H1 (cell line): ENCODE measurements at regions not wholly inside any gene's neighbourhood (a gene's known extent, or its start where the extent isn't known, plus 50 kb on each side); places are given as distances from the start of the nearest gene placed in this dataset.

ENCODE experiments used
- CBX8 ChIP-seq: fragments of 300-800, 300-1000 bp; sonication (generic); IDR thresholded peaks from 2 replicates; pipeline ENCODE4 v1.7.1; 2016; ENCODE audit warnings: low read depth, low read length, borderline replicate concordance
- POLR2A ChIP-seq, 2 experiments: IDR thresholded peaks; 1 replicate in 1 of 2; 2 replicates in 1 of 2; pipeline ENCODE4 v1.6.1; 2011; ENCODE audit warnings: low read depth in 2 of 2, low read length in 2 of 2, mild to moderate bottlenecking in 2 of 2; ENCODE audit errors: control extremely low read depth in 1 of 2
- RFX5 ChIP-seq: IDR thresholded peaks from 2 replicates; pipeline ENCODE4 v1.6.1; 2011; ENCODE audit warnings: low read depth, low read length, improper control_type of control experiment, borderline replicate concordance
- TF ChIP-seq, protein P1 (sequence below), 3 experiments: IDR thresholded peaks; 1 replicate in 2 of 3; 2 replicates in 1 of 3; pipeline versions ENCODE4 v1.5.1 to v1.6.1; 2011; ENCODE audit warnings: low read length in 3 of 3, mild to moderate bottlenecking in 3 of 3, inconsistent platforms in 2 of 3, low read depth in 1 of 3, moderate library complexity in 1 of 3; ENCODE audit not compliant: insufficient read depth in 1 of 3; ENCODE audit errors: control extremely low read depth in 1 of 3

DNA sequence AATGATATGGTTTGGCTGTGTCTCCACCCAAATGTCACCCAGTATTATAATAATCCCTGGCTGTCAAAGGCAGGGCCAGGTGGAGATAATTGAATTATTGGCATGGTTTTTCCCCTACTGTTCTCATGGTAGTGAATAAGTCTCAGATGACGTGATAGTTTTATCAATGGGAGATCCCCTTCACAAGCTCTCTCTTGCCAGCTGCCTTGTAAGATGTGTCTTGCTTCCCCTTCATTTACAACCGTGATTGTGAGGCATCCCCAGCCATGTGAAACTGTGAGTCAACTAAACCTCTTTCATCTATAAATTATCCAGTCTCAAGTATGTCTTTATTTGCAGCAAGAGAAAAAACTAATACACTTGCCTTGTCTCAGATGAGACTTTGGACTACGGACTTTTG lies 907.3 kb upstream of the MANEA start:
- TF ChIP-seq RFX5 (no peak), CBX8 (no peak), POLR2A (IDR thresholded peaks at IDR 0.05; ENCODE audit: control extremely low read depth in 1 of 2, low read depth in 2 of 2, low read length in 2 of 2) (no peak)
- TF ChIP-seq, protein P1, sequence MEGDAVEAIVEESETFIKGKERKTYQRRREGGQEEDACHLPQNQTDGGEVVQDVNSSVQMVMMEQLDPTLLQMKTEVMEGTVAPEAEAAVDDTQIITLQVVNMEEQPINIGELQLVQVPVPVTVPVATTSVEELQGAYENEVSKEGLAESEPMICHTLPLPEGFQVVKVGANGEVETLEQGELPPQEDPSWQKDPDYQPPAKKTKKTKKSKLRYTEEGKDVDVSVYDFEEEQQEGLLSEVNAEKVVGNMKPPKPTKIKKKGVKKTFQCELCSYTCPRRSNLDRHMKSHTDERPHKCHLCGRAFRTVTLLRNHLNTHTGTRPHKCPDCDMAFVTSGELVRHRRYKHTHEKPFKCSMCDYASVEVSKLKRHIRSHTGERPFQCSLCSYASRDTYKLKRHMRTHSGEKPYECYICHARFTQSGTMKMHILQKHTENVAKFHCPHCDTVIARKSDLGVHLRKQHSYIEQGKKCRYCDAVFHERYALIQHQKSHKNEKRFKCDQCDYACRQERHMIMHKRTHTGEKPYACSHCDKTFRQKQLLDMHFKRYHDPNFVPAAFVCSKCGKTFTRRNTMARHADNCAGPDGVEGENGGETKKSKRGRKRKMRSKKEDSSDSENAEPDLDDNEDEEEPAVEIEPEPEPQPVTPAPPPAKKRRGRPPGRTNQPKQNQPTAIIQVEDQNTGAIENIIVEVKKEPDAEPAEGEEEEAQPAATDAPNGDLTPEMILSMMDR (IDR thresholded peaks at IDR 0.05; ENCODE audit: control extremely low read depth in 1 of 3, insufficient read depth in 1 of 3, low read depth in 1 of 3, low read length in 3 of 3): no peak
